ENCODE measurements at regions not wholly inside any gene's neighbourhood (a gene's known extent, or its start where the extent isn't known, plus 50 kb on each side); places are given as distances from the start of the nearest gene placed in this dataset.

DNA sequence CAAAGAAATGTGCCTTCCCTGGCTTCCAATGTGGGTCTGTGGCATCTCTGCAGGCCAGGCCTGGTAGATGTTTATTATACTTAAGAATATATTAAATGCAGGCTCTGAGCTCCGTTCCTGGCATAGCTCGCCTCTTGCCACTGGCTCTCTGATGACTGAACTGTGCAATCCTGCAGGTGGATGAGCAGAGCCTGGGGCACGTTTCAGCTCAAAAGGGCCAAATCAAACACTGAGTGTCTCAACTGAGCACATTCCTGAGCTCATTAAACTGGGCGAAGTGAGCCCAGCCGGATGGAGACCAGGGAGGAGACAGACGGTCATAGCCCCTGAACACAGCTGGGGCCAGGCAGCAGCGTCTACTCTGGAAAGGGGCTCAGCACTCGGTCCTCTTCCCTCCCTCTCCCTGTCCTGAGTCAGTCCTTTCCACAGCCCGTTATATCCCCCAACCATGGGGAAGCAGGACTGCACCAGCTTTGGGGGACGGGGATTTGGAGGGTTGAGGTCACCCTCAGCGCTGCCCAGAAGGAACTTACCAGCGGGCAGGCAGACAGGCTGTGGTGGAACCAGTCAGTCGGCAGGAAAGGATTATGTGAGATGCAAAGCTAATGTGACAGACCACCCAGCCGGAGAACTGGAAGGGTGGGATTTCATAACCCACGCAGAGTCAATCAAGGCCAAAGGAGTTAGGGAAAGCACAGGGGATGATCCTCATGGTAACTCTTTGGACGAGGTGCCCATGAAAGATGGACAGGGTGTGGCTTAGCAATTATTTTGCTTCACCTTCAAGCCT is 77.4 kb upstream of the ANKRD34C start:
- Histone ChIP-seq H3K4me3 (no peak overlapping the region), H3K79me2 (no peaks in the 10 kb centered on the region), H3K9me2 (replicated peaks; ENCODE audit: insufficient read depth) (no peaks in the 10 kb centered on the region), H3K27me3 (peaks cover 26% of the 10 kb centered on the region), H3K36me3 (replicated peaks; ENCODE audit: insufficient read depth, low read depth) (no peaks in the 10 kb centered on the region), H2AFZ (no peak overlapping the region), H3K4me2 (no peak overlapping the region), H3K27ac (no peak overlapping the region), H4K20me1 (ENCODE audit: insufficient read depth, poor library complexity, severe bottlenecking) (no peaks in the 10 kb centered on the region), H3K4me1 (ENCODE audit: insufficient read depth) (no peaks in the 10 kb centered on the region), H3K9me3 (ENCODE audit: low read depth) (no peaks in the 10 kb centered on the region)
- 71% methylated on average over 16 of the region's 16 CpGs for WGBS (ENCODE audit: low lambda C conversion rate, missing lambda C conversion rate)
- TF ChIP-seq, protein P1, sequence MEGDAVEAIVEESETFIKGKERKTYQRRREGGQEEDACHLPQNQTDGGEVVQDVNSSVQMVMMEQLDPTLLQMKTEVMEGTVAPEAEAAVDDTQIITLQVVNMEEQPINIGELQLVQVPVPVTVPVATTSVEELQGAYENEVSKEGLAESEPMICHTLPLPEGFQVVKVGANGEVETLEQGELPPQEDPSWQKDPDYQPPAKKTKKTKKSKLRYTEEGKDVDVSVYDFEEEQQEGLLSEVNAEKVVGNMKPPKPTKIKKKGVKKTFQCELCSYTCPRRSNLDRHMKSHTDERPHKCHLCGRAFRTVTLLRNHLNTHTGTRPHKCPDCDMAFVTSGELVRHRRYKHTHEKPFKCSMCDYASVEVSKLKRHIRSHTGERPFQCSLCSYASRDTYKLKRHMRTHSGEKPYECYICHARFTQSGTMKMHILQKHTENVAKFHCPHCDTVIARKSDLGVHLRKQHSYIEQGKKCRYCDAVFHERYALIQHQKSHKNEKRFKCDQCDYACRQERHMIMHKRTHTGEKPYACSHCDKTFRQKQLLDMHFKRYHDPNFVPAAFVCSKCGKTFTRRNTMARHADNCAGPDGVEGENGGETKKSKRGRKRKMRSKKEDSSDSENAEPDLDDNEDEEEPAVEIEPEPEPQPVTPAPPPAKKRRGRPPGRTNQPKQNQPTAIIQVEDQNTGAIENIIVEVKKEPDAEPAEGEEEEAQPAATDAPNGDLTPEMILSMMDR (IDR thresholded peaks at IDR 0.05; ENCODE audit: poor library complexity): no peak
- TF ChIP-seq EZH2 (IDR thresholded peaks at IDR 0.05; ENCODE audit: borderline replicate concordance) (no peak), EZH2phosphoT487 (IDR thresholded peaks at IDR 0.05; ENCODE audit: low read depth, severe bottlenecking, unreplicated experiment) (no peak)
- DNase-seq (ENCODE audit: low spot score): no peak

DNA sequence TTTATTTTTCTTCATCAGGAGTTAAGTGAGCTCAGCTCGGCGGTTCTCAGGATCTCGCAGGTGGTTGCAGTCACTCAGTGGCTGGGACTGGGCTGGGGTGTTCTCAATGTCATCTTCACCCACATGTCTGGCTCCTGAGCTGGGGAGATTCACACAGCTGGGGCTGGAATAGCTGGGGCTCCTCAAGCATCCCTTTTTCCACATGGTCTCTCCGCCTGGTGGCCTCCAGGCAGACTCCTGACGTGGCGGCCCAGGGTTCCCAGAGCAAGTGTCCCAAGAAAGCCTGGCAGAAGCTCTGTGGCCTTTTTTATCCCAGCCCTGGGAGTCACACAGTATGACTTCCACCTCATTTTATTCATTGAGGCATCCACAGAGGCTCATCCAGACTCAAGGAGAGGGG is 84.1 kb upstream of the ANKRD34C start:
- Histone ChIP-seq H4K20me1 (ENCODE audit: insufficient read depth, poor library complexity, severe bottlenecking) (no peaks in the 10 kb centered on the region), H2AFZ (no peak overlapping the region), H3K4me2 (no peak overlapping the region), H3K4me1 (ENCODE audit: insufficient read depth) (no peaks in the 10 kb centered on the region), H3K27me3 (no peaks in the 10 kb centered on the region), H3K27ac (no peak overlapping the region), H3K36me3 (replicated peaks; ENCODE audit: insufficient read depth, low read depth) (no peaks in the 10 kb centered on the region), H3K79me2 (no peaks in the 10 kb centered on the region), H3K4me3 (no peak overlapping the region), H3K9me2 (replicated peaks; ENCODE audit: insufficient read depth) (no peaks in the 10 kb centered on the region), H3K9me3 (ENCODE audit: low read depth) (no peaks in the 10 kb centered on the region)
- no peak for DNase-seq (ENCODE audit: low spot score)
- 91% methylated on average over 6 of the region's 6 CpGs for WGBS (ENCODE audit: low lambda C conversion rate, missing lambda C conversion rate)
- no peak for TF ChIP-seq EZH2phosphoT487 (IDR thresholded peaks at IDR 0.05; ENCODE audit: low read depth, severe bottlenecking, unreplicated experiment)
- no peak for TF ChIP-seq EZH2 (IDR thresholded peaks at IDR 0.05; ENCODE audit: borderline replicate concordance)
- TF ChIP-seq, protein P1 (IDR thresholded peaks at IDR 0.05; ENCODE audit: poor library complexity): no peak

DNA sequence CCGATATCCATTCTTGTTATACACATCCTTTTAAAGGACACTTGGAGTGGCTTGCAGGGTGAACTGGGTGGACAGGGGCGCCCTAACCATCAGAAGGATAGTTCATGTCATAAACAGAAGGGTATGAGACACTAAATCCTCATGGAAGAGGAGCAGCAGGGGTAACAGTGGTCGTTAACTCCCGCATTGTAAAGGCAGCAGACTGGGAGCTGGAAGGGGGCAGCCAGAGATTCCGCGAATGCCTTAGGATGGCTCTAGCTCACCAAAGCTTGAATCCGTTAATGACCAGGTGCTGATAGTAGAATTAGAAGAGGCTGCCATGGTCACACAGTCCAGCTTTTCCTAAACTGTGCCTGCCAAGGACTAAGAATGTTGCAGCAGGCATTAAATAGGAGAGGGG is 85.2 kb upstream of the ANKRD34C start:
- 56% methylated on average over 7 of the region's 7 CpGs for WGBS (ENCODE audit: low lambda C conversion rate, missing lambda C conversion rate)
- H3K27me3 ChIP-seq: no peaks in the 10 kb centered on the region
- peaks cover under 1% of the 10 kb centered on the region for H3K4me1 ChIP-seq (ENCODE audit: insufficient read depth)
- no peaks in the 10 kb centered on the region for H3K9me2 ChIP-seq (replicated peaks; ENCODE audit: insufficient read depth)
- no peaks in the 10 kb centered on the region for H3K79me2 ChIP-seq
- H3K4me3 ChIP-seq: no peak overlapping the region
- no peaks in the 10 kb centered on the region for H3K9me3 ChIP-seq (ENCODE audit: low read depth)
- no peak for DNase-seq (ENCODE audit: low spot score)
- no peaks in the 10 kb centered on the region for H3K36me3 ChIP-seq (replicated peaks; ENCODE audit: insufficient read depth, low read depth)
- no peak overlapping the region for H2AFZ ChIP-seq
- TF ChIP-seq EZH2 (IDR thresholded peaks at IDR 0.05; ENCODE audit: borderline replicate concordance): no peak
- no peak for TF ChIP-seq EZH2phosphoT487 (IDR thresholded peaks at IDR 0.05; ENCODE audit: low read depth, severe bottlenecking, unreplicated experiment)
- TF ChIP-seq, protein P1 (IDR thresholded peaks at IDR 0.05; ENCODE audit: poor library complexity): no peak
- H3K4me2 ChIP-seq: no peak overlapping the region
- no peaks in the 10 kb centered on the region for H4K20me1 ChIP-seq (ENCODE audit: insufficient read depth, poor library complexity, severe bottlenecking)
- no peak overlapping the region for H3K27ac ChIP-seq

Data from hepatocyte (in vitro differentiated cells).